ENCODE measurements at regions not wholly inside any gene's neighbourhood (a gene's known extent, or its start where the extent isn't known, plus 50 kb on each side); places are given as distances from the start of the nearest gene placed in this dataset.

GRCh38 chr4:41322617-41323016 is 65.9 kb downstream of the UCHL1 start:
- TF ChIP-seq CTCF (IDR thresholded peaks at IDR 0.05) = no peak
- no peaks in the 10 kb centered on the region for H3K9me3 ChIP-seq
- no peaks in the 10 kb centered on the region for H3K27me3 ChIP-seq (replicated peaks; ENCODE audit: insufficient read depth)
- H3K4me1 ChIP-seq (ENCODE audit: control insufficient read depth in 1 of 2, low read depth in 2 of 2) = no peaks in the 10 kb centered on the region
- no peak overlapping the region for H3K4me3 ChIP-seq
- ATAC-seq (ENCODE audit: insufficient number of reproducible peaks, low FRiP score, low read depth) (no peak), DNase-seq (ENCODE audit: low spot score) (no peak)
- H3K27ac ChIP-seq = no peak overlapping the region
- H3K36me3 ChIP-seq = no peaks in the 10 kb centered on the region

DNA sequence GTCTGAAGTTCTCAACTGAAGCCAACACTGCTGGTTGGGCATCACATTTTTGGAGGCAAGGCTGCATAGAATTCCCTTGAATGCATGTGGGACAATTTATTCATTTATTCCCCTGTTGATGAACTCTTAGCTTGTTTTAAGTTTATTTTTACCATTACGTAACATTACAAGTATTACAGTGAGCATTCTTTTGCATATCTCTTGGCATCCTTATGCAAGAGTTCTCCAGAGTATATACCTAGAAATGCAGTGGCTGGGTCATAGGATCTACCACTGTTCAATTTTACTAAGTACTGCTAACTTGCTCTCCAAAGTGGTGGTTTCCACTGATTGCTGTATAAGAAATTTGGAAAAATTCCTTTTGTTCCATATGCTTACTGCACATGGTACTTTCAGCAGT is 66.5 kb downstream of the UCHL1 start:
- DNase-seq (ENCODE audit: low spot score) (no peak), ATAC-seq (ENCODE audit: insufficient number of reproducible peaks, low FRiP score, low read depth) (no peak)
- Histone ChIP-seq H3K4me3 (no peak overlapping the region), H3K36me3 (no peaks in the 10 kb centered on the region), H3K27me3 (replicated peaks; ENCODE audit: insufficient read depth) (no peaks in the 10 kb centered on the region), H3K9me3 (no peaks in the 10 kb centered on the region), H3K27ac (no peak overlapping the region), H3K4me1 (ENCODE audit: control insufficient read depth in 1 of 2, low read depth in 2 of 2) (no peaks in the 10 kb centered on the region)
- no peak for TF ChIP-seq CTCF (IDR thresholded peaks at IDR 0.05)

DNA sequence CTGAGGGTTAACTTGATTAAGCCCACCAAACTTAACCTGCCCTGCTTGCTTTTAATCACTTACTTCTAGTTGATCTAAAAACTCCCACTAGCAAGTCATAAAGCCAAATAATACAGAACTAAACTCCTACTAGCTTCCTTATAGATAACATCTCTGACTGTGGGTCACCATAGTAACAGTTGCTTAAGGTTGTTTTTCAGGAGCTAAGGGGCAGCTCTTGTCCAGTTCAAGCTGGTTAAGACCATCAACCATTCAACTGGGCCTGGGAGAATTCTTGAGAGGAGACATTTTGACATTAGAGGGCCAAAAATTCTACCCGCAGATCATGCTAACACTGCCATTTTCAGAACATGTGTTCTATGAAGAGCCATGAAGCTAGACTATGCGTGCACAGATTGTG is 67.0 kb downstream of the UCHL1 start:
- Histone ChIP-seq H3K9me3 (no peaks in the 10 kb centered on the region), H3K4me1 (ENCODE audit: control insufficient read depth in 1 of 2, low read depth in 2 of 2) (no peaks in the 10 kb centered on the region), H3K27ac (no peak overlapping the region), H3K27me3 (replicated peaks; ENCODE audit: insufficient read depth) (no peaks in the 10 kb centered on the region), H3K36me3 (no peaks in the 10 kb centered on the region), H3K4me3 (no peak overlapping the region)
- TF ChIP-seq CTCF (IDR thresholded peaks at IDR 0.05) = no peak
- ATAC-seq (ENCODE audit: insufficient number of reproducible peaks, low FRiP score, low read depth) = no peak
- DNase-seq (ENCODE audit: low spot score) = no peak

DNA sequence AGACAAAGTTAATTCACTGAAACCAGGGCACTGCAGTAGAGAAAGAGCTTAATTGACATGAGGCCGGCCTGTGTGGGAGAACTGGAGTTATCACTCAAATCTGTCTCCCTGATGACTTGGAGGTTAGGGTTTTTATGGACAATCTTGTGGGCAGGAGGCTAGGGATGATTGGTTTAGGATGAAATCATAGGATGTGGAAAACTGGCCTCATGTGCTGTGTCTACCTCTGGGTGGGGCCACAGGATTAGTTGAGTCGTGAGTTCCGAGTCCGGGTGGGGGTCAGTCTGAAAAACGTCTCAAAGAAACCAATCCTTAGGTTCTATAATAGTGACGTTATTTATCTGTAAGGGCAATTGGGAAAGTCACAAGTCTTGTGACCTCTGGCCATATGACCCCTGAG is 68.1 kb downstream of the UCHL1 start:
- H3K4me3 ChIP-seq = no peak overlapping the region
- no peak for DNase-seq (ENCODE audit: low spot score)
- no peaks in the 10 kb centered on the region for H3K9me3 ChIP-seq
- no peaks in the 10 kb centered on the region for H3K4me1 ChIP-seq (ENCODE audit: control insufficient read depth in 1 of 2, low read depth in 2 of 2)
- H3K36me3 ChIP-seq = no peaks in the 10 kb centered on the region
- H3K27me3 ChIP-seq (replicated peaks; ENCODE audit: insufficient read depth) = no peaks in the 10 kb centered on the region
- H3K27ac ChIP-seq = no peak overlapping the region
- no peak for ATAC-seq (ENCODE audit: insufficient number of reproducible peaks, low FRiP score, low read depth)
- TF ChIP-seq CTCF (IDR thresholded peaks at IDR 0.05) = no peak

DNA sequence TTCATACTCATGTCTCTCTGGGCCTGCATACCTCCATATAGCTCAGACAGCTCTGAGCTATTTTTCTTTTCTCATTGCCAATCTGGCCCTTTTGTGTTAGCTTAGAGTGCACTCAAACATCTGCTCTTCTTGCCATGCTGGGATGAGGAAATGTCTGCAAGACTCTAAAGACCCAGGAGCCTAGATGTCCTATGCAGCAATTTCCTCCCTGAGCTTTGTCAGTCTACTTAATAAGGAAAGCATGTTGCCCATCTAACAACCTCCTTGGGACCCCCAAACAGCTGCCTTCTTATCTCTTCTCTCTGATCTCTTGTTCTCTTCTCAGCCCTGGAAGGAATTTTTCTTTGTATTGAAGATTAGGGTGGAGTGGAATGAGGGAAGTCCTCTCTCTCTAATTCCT is 69.2 kb downstream of the UCHL1 start:
- H3K36me3 ChIP-seq = no peaks in the 10 kb centered on the region
- no peak overlapping the region for H3K27ac ChIP-seq
- no peaks in the 10 kb centered on the region for H3K4me1 ChIP-seq (ENCODE audit: control insufficient read depth in 1 of 2, low read depth in 2 of 2)
- no peak for ATAC-seq (ENCODE audit: insufficient number of reproducible peaks, low FRiP score, low read depth)
- DNase-seq (ENCODE audit: low spot score) = no peak
- no peak for TF ChIP-seq CTCF (IDR thresholded peaks at IDR 0.05)
- H3K4me3 ChIP-seq = no peak overlapping the region
- H3K27me3 ChIP-seq (replicated peaks; ENCODE audit: insufficient read depth) = no peaks in the 10 kb centered on the region
- H3K9me3 ChIP-seq = no peaks in the 10 kb centered on the region
